Pancreas (tissue), 10 donors: ENCODE measurements at regions not wholly inside any gene's neighbourhood (a gene's known extent, or its start where the extent isn't known, plus 50 kb on each side); places are given as distances from the start of the nearest gene placed in this dataset.
A peak's percentile ranks its signal among the peaks of the same experiment; 100 is the strongest.

ENCODE experiments used
- ATAC-seq, 4 donors: fragments of 200-7000 bp; cut with Tn5 transposase; one replicate each; pipeline versions ENCODE4 v1.8.0 to v1.9.1; 2020; ENCODE audit warnings: mild to moderate bottlenecking in 4 of 4, moderate library complexity in 4 of 4
- DNase-seq, 6 donors: peaks; one replicate each; pipeline ENCODE4 v3.0.0-alpha.2; 2020
- FAIRE-seq: peaks from 2 replicates; lab custom pipeline; 2012; peaks lifted over from hg19 to GRCh38; lab: Jason Lieb, UNC
- H3K27ac ChIP-seq, 4 donors: fragments of 200-600 bp; sonication (generic); 1 replicate in 3 of 4; 2 replicates in 1 of 4; pipeline versions ENCODE4 v1.5.0 to v1.8.0; 2020
- H3K27me3 ChIP-seq, 4 donors: fragments of 200-600 bp; one replicate each; pipeline ENCODE4 v1.8.0; 2021
- H3K36me3 ChIP-seq, 3 donors: fragments of 200-600 bp; sonication (generic) in 1 of 3; one replicate each; pipeline versions ENCODE4 v1.5.0 to v1.8.0; 2020 to 2021
- H3K4me1 ChIP-seq, 3 donors: fragments of 200-600 bp; one replicate each; pipeline ENCODE4 v1.8.0; 2021
- H3K4me3 ChIP-seq, 4 donors: fragments of 200-600 bp; sonication (generic) in 2 of 4; one replicate each; pipeline versions ENCODE4 v1.5.0 to v1.8.0; 2020 to 2021
- H3K9me3 ChIP-seq, 4 donors: fragments of 200-600 bp; one replicate each; pipeline ENCODE4 v1.8.0; 2021
- CTCF ChIP-seq, 4 donors: fragments of 200-600 bp; sonication (generic) in 3 of 4; IDR thresholded peaks; one replicate each; pipeline versions ENCODE4 v1.5.0 to v1.8.0; 2021; ENCODE audit warnings: antibody characterized with exemption in 4 of 4
- WGBS, 2 donors: extraction: QIAGEN DNeasy Blood & Tissue Kit; methylation state at CpG; one replicate each; pipeline ENCODE4 v1.1.7; 2013; 5-methylcytosine and 5-hydroxymethylcytosine counted together
- intact Hi-C, 3 donors: fragments of 100-400 bp; cut with DNase I; formaldehyde crosslinking; loops; one replicate each; pipeline versions ENCODE4 v1.11.1 to v1.14.2; 2022
- donor health status: healthy with polysubstance abuse.
- donor health status: DM: no; HTN: no; CAD: no; lungs with moderate emphysema.
- donor health status: DM: no; HTN: no; CAD: no.
- donor health status: control.
- donor health status: control.
- donor health status: Bipolar disorder and iron deficiency.
- donor health status: DM: yes; HTN: yes; CAD: no.
- donor health status: DM: no; HTN: no; CAD: no.
- donor health status: DM: no; HTN: no; CAD: no.
- donor health status: DM: yes; HTN: yes; CAD: no.

DNA sequence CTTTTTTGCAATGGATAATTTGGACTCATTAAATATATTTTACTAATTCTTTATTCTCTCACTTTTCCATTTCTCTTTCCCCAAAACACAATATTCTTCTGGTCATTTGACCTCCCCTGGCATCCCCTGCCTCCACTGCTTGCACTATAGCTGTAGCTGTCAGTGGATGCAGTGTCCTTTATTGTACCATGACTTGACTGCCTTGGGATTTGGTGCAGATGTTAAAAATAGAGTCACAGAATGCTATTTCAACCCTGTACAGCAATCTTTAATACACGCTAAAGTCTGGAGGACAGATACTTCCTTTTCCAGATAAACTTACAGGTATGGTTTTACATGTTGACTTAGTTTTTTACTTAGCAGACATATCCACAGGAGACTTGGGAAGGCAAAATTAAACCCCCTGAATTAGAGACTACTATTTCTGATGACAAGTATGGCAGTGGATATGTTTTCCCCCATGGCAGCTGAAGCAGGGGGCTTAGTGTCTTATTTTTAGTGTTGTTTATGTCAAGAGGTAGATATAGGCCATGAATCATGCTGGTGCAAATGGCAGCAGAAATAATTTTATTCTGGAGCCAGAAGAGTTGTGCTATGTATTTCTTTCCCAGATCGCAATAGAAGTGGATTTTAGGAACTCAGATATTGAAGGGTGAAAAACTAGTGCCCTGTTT is 461.4 kb downstream of the NAF1 start:
- H3K27ac ChIP-seq, result no peak overlapping the region
- no peak overlapping the region for H3K4me3 ChIP-seq
- WGBS, 2 donors, result 57 to 63% methylated on average over 2 of the region's 2 CpGs
- H3K27me3 ChIP-seq, result no peaks in the 10 kb centered on the region
- TF ChIP-seq CTCF (IDR thresholded peaks at IDR 0.05), result no peak
- no peak for ATAC-seq
- FAIRE-seq, result no peak
- H3K9me3 ChIP-seq, result no peaks in the 10 kb centered on the region
- no peaks in the 10 kb centered on the region for H3K4me1 ChIP-seq
- H3K36me3 ChIP-seq, result no peaks in the 10 kb centered on the region
- intact Hi-C loops, result no loop called here
- no peak for DNase-seq

GRCh38 chr4:162700815-162701361 is 465.8 kb downstream of the NAF1 start:
- no peak for FAIRE-seq
- Histone ChIP-seq H3K4me1 (no peaks in the 10 kb centered on the region), H3K27ac (no peak overlapping the region), H3K36me3 (no peaks in the 10 kb centered on the region), H3K4me3 (no peak overlapping the region), H3K27me3 (no peaks in the 10 kb centered on the region), H3K9me3 (no peaks in the 10 kb centered on the region)
- WGBS, 2 donors, result 56 to 71% methylated on average over 3 of the region's 3 CpGs
- TF ChIP-seq CTCF (IDR thresholded peaks at IDR 0.05), result no peak
- intact Hi-C loops, result no loop called here
- DNase-seq, result no peak
- ATAC-seq, result no peak

DNA sequence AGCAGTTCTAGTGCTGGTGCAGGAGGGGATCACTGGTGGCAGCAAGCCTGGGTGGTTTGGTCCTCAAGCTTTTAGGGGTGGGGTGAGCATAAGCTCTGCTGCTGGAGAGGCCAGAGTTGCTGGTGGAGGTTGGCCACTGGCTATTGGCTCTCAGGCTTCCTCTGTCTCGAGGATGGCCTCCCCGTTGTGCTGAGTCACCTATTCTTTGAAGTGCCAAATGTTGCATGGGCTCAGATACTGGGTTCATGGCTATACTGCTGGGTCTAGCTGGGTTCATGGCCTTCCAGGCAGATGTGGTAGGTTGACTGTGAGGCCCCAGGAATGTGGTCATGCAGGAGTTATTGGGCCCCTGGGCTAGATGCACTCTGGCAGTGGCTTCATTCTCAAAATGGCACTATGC is 466.3 kb downstream of the NAF1 start:
- intact Hi-C loops, result no loop called here
- no peak overlapping the region for H3K4me3 ChIP-seq
- no peaks in the 10 kb centered on the region for H3K36me3 ChIP-seq
- no peaks in the 10 kb centered on the region for H3K4me1 ChIP-seq
- FAIRE-seq, result no peak
- H3K27ac ChIP-seq, result no peak overlapping the region
- H3K9me3 ChIP-seq, result no peaks in the 10 kb centered on the region
- DNase-seq, result peak in 1 of 6 donors; percentile 16
- WGBS, 2 donors, result 64 to 67% methylated on average over 2 of the region's 2 CpGs
- no peaks in the 10 kb centered on the region for H3K27me3 ChIP-seq
- no peak for ATAC-seq
- no peak for TF ChIP-seq CTCF (IDR thresholded peaks at IDR 0.05)

DNA sequence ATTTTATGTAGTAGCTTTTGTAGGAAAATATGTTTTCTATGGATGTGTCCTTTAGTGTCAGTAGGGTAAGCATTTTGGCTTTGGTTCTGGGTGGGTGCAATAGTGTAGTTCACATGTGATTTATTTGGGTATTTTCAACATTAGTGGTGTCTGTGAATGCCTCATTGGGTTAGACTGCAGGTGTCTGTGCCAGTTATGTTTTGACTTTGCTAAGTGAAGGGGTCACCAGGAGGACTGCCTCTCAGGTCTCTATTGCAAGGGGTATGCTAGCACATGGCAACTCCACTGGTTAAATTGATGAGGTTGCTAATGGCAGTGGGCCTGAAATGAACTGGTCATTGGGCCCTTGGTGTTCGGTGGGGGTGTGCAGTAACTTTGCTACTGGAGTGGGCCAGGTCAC is 467.1 kb downstream of the NAF1 start:
- DNase-seq, result no peak
- Histone ChIP-seq H3K27ac (no peak overlapping the region), H3K9me3 (no peaks in the 10 kb centered on the region), H3K36me3 (no peaks in the 10 kb centered on the region), H3K4me1 (no peaks in the 10 kb centered on the region), H3K27me3 (no peaks in the 10 kb centered on the region), H3K4me3 (no peak overlapping the region)
- FAIRE-seq, result no peak
- intact Hi-C loops, result no loop called here
- TF ChIP-seq CTCF (IDR thresholded peaks at IDR 0.05), result no peak
- no peak for ATAC-seq
- WGBS, 2 donors, result 60 to 77% methylated on average over 1 of the region's 1 CpG

DNA sequence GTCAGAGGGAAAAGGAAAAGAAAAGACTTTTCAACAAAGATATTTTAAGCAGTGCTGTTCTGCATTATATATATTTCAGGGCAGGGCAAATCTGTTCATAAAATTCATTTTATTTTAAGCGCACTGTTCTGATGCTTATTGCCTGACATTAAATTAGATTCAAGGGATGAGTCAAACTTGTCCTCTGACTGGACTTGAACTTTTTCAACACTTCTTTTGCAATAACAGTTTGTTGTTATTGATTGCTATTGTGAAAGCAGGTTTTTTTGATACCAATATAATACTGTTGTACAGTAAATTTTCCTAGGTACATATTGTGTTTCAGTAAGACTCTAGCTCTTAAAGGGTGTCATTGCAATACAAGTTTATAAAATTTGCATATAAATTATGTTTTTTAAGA is 481.3 kb downstream of the NAF1 start:
- H3K4me3 ChIP-seq, result no peak overlapping the region
- no peaks in the 10 kb centered on the region for H3K9me3 ChIP-seq
- WGBS, 2 donors, result 98% methylated on average over 1 of the region's 1 CpG
- TF ChIP-seq CTCF (IDR thresholded peaks at IDR 0.05), result no peak
- DNase-seq, result no peak
- no peak for ATAC-seq
- intact Hi-C loops, result no loop called here
- no peak overlapping the region for H3K27ac ChIP-seq
- no peak for FAIRE-seq
- no peaks in the 10 kb centered on the region for H3K4me1 ChIP-seq
- no peaks in the 10 kb centered on the region for H3K27me3 ChIP-seq
- H3K36me3 ChIP-seq, result no peaks in the 10 kb centered on the region
